WTC11 (cell line): ENCODE measurements at regions not wholly inside any gene's neighbourhood (a gene's known extent, or its start where the extent isn't known, plus 50 kb on each side); places are given as distances from the start of the nearest gene placed in this dataset.

ENCODE experiments used
- ESRRA ChIP-seq: sonication (generic); formaldehyde crosslinking; IDR thresholded peaks from 2 replicates; pipeline ENCODE4 v1.8.1; 2022; ENCODE audit warnings: mild to moderate bottlenecking, missing genetic modification reagents, borderline replicate concordance
- IRF1 ChIP-seq: sonication (generic); formaldehyde crosslinking; IDR thresholded peaks from 2 replicates; pipeline ENCODE4 v1.8.0; 2023; ENCODE audit warnings: missing genetic modification reagents
- JUN ChIP-seq: sonication (generic); formaldehyde crosslinking; IDR thresholded peaks from 2 replicates; pipeline ENCODE4 v1.8.0; 2023; ENCODE audit warnings: mild to moderate bottlenecking, missing genetic modification reagents
- MYBL2 ChIP-seq: sonication (generic); formaldehyde crosslinking; IDR thresholded peaks from 2 replicates; pipeline ENCODE4 v1.8.1; 2023; ENCODE audit warnings: mild to moderate bottlenecking, moderate library complexity, missing genetic modification reagents
- NFE2L1 ChIP-seq: sonication (generic); formaldehyde crosslinking; IDR thresholded peaks from 2 replicates; pipeline ENCODE4 v1.8.1; 2023; ENCODE audit warnings: missing genetic modification reagents
- NFYB ChIP-seq: sonication (generic); formaldehyde crosslinking; conservative IDR thresholded peaks from 2 replicates; pipeline ENCODE4 v1.8.0; 2022; ENCODE audit warnings: low read depth, missing genetic modification reagents
- TF ChIP-seq, protein P1 (sequence below): fragments of 200-600 bp; IDR thresholded peaks from 2 replicates; pipeline ENCODE4 v1.8.0; 2022; ENCODE audit warnings: antibody characterized with exemption
- TF ChIP-seq, protein P2 (sequence below): sonication (generic); formaldehyde crosslinking; IDR thresholded peaks from 2 replicates; pipeline ENCODE4 v1.8.1; 2023; ENCODE audit warnings: mild to moderate bottlenecking, missing genetic modification reagents, borderline replicate concordance

GRCh38 chr2:153232464-153232863 lies 246.1 kb downstream of the RPRM start:
- no peak for TF ChIP-seq JUN (CRISPR knock-in tag)
- TF ChIP-seq, protein P1, sequence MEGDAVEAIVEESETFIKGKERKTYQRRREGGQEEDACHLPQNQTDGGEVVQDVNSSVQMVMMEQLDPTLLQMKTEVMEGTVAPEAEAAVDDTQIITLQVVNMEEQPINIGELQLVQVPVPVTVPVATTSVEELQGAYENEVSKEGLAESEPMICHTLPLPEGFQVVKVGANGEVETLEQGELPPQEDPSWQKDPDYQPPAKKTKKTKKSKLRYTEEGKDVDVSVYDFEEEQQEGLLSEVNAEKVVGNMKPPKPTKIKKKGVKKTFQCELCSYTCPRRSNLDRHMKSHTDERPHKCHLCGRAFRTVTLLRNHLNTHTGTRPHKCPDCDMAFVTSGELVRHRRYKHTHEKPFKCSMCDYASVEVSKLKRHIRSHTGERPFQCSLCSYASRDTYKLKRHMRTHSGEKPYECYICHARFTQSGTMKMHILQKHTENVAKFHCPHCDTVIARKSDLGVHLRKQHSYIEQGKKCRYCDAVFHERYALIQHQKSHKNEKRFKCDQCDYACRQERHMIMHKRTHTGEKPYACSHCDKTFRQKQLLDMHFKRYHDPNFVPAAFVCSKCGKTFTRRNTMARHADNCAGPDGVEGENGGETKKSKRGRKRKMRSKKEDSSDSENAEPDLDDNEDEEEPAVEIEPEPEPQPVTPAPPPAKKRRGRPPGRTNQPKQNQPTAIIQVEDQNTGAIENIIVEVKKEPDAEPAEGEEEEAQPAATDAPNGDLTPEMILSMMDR: no peak
- TF ChIP-seq NFYB: no peak
- no peak for TF ChIP-seq MYBL2 (CRISPR knock-in tag)
- no peak for TF ChIP-seq NFE2L1
- no peak for TF ChIP-seq ESRRA
- TF ChIP-seq, protein P2, sequence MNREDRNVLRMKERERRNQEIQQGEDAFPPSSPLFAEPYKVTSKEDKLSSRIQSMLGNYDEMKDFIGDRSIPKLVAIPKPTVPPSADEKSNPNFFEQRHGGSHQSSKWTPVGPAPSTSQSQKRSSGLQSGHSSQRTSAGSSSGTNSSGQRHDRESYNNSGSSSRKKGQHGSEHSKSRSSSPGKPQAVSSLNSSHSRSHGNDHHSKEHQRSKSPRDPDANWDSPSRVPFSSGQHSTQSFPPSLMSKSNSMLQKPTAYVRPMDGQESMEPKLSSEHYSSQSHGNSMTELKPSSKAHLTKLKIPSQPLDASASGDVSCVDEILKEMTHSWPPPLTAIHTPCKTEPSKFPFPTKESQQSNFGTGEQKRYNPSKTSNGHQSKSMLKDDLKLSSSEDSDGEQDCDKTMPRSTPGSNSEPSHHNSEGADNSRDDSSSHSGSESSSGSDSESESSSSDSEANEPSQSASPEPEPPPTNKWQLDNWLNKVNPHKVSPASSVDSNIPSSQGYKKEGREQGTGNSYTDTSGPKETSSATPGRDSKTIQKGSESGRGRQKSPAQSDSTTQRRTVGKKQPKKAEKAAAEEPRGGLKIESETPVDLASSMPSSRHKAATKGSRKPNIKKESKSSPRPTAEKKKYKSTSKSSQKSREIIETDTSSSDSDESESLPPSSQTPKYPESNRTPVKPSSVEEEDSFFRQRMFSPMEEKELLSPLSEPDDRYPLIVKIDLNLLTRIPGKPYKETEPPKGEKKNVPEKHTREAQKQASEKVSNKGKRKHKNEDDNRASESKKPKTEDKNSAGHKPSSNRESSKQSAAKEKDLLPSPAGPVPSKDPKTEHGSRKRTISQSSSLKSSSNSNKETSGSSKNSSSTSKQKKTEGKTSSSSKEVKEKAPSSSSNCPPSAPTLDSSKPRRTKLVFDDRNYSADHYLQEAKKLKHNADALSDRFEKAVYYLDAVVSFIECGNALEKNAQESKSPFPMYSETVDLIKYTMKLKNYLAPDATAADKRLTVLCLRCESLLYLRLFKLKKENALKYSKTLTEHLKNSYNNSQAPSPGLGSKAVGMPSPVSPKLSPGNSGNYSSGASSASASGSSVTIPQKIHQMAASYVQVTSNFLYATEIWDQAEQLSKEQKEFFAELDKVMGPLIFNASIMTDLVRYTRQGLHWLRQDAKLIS (CRISPR knock-in tag): no peak
- no peak for TF ChIP-seq IRF1 (CRISPR knock-in tag)
